NCI-H1436 (cell line): ENCODE measurements at regions not wholly inside any gene's neighbourhood (a gene's known extent, or its start where the extent isn't known, plus 50 kb on each side); places are given as distances from the start of the nearest gene placed in this dataset.

ENCODE experiments used
- DNase-seq: peaks from one replicate; lab custom pipeline; 2025; lab: John Stamatoyannopoulos, UW

- no peak for DNase-seq
Observed at GRCh38 chr6:164214066-164214465, 799.5 kb downstream of the QKI start.

DNA sequence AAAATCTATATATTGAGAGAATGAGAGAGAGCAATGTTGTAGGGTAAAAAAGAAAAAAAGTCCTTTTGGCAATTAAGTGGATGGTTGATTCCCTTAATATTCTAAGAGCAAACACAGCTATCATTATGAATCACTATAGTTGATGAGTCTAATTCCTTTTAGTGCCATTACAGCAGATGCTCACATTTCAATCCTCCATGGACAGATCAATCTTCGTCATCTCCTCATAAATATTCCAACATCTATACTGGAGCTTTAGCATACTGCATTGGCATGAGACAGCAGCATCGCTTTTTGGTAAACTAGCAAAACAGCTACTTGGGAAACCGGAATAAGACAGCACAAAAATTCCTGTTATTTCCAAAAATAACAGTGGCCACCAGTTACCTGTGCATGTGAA, 796.7 kb downstream of the QKI start:
- DNase-seq = no peak

GRCh38 chr6:164210783-164211182, 796.3 kb downstream of the QKI start:
- DNase-seq = no peak

DNA sequence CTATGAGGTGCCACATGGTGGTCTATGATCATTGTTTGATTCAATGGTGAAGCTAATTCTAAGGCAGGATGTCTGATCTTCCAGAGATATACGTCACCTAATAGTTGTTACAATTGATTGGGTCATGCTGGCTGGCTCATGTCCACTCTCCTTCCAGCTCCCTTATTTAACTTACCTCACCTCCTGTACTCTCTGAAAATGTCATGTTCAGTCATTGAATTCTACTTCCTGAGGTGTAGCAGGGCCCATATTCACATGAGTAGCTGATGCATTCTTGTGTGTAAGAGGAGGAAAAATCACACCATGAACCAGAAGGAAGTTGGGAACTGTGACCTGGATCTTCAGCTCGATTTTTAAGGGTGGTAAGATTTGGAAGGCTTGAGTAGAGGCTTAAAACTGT, 795.8 kb downstream of the QKI start:
- DNase-seq = no peak

DNA sequence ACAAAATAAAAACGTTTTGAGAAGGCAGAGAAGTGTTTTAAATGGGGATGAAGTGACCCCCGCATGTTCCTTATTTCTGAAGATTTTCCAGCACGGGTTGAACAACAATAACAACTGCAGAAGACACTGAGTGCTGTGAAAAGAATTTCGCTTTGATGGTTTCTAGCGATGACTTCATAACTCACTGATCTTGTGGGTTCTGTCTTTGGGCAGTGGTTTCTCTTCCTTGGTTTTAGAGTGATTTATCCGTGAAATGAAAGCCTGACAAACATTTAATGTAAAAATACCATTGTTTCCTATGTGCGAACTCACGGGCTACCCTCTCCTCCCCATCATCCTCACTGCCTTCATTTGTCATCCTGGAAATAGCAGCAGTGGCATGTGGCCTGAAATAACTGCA, 793.9 kb downstream of the QKI start:
- DNase-seq = no peak

DNA sequence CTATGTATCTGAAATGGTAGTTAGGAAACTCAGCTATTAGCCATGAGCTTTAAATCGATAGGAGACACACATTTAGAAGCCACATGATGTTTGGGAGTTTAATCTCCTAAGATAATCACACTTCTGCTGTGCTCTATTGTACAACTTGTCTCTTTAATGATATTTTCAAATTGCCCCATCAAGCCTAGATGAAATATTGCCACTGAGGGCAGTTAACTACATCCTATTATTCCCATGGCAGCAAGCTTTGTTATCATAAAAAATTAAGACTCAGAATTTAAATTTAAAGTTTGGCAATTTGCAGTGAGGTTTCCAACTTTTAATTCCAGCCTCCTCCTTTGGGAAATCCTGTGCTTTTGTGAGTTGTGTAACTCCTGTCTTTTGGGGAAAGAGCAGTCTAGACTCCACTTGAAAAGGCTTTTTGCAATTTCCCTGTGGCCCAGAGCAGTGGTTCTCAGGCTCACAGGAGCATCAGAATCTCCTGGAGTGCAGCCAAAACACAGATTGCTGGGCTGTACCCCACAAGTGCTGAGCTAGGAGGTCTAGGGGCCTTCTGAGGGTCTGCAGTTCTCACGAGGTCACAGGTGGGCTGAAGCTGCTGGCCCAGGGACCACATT, 792.4 kb downstream of the QKI start:
- DNase-seq = no peak

DNA sequence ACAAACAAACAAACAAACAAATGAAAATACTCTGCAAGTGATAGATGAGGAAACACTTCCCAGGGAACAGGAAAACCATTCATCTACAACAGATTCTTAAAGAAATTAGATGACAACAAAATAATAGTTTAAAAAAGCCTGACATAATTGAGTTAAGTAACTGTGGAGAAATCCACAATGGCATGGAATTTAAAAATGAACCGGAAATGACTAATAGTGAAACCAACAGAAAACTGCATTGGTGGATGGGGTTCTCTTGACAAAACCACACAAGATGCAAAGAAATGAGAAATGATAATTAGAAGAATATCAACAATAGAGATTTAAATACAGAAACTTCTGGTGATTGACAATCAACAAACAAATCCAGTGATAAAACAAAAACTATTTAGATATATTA, 785.6 kb downstream of the QKI start:
- no peak for DNase-seq

DNA sequence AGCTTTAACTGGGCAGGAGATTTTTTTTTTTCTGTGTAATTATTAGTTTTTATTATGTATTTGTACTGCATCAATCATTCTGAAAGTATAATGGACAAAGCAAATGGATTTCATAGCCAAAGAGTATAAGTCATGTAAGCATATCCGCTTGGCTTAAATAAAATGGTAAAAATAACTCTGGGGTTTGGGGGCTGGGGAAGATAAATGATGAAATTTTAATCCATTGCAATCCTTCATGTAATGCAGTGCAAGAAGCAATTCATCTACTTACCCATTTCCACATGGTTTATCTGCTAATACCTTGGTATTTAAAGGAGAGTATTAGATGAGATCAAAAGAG, 781.4 kb downstream of the QKI start:
- no peak for DNase-seq

DNA sequence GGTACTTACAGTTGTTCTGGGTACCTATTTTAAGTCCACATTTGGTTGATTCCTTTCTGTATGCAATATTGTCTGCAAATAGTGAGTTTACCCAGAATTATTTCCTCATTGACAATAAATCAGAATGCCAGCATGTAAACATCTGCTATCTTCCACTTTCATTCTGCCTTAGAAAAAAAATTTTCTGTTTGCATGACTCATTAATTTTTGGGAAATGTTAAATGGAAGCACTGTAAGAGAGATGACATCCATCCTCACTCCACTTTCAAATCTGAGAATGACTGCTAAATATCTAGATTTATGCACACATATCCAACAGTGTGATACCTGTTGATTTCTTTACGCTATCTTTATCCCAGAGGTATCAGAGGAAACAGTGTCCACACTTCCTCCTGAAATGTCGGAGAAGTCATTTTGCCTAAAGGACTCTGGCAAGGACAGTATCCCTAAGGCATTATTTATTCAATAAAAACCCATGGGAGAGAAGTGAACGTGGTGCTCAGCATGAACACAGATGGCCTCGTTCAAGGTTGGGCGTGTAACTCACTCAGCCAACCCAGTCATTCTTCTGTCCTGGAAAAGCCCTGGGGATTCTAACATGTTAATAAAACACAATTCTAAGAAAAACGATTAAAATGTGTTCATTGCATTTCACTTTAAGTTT, 780.9 kb downstream of the QKI start:
- no peak for DNase-seq

DNA sequence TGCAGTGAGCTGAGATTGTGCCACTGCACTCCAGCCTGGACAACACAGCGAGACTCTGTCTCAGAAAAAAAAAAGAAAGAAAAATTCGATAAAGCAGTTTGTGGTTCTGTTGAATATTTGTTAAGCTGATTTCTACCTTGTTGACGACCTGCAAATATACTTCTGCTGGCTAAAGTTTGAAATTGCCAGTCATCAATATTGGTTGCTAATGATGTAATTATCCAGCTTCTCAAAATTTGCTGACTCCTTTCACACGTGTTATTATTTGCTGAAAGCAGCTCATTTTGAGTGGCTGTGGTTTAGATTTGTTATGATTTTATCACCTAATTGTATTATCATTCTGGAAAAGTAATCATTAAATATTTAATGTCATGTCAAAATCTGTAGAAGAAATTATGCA, 774.3 kb downstream of the QKI start:
- no peak for DNase-seq

DNA sequence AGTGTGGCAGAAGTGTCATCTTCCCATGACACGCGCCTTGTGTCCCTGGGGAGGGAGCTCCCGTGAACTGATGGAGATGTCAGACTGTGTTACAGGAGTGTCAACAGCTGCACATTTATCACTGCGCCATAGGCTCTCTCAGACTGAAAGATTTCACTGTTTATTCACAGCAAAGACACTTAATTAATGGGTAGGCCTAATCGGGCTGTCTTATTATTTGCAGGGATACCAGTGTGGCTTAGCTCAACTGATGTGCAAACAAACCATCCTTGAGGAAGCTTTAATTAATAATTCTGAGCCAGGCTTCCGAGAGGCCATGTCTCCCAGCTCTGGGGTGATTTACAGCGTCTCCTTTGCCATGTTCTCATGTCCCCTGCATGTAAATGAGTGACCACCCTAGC, 771.0 kb downstream of the QKI start:
- no peak for DNase-seq

DNA sequence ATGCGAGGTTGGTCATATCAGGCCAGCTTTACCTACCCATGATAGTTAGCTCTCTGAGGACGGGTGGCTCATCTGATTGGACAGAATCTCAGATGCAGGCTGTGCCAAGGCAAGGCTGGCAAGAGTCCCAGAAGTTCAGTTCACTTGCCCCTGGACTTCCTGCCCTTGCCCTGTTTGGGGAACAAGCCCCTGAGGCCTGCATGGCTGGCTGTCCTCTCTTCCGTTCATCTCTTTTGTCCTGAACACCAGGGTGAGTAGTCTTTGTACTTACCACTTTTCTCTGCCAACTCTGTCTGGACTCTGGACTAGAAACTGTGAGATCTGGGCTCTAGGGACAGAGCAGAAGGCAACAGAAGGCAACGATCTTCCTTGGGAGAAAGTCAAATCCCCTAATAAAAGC, 769.9 kb downstream of the QKI start:
- no peak for DNase-seq

GRCh38 chr6:164183556-164184123, 769.1 kb downstream of the QKI start:
- DNase-seq = no peak

DNA sequence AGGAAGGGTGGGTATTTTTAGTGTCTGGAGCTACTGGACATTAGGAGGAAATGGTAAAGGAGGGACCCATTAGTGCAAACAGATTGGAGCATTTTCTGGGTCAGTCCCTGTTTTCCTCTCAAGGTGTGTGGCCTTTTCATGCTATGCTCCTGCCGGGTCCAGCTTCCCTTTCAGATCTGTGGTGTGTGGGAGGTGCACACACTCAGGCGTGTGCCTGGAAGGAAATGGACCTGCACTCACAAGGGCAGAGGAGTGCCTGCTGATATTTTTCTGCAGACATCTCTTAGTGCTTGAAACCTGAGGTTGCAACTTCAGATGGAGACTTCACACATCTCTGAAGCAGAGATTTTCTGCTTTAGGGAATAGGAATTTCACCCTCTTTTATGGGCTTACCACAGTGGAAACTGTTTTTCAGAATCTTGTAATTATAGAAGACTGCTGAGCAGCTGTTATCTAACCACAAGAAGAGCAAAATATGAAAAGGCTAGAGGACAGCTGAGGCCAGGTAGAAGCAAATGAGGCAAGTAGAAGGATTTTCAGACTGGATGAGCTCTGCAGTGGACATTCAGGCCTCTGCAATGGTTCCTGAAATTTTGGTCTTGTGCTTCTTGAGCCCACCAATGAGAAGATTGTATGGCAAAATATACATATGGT, 764.3 kb downstream of the QKI start:
- DNase-seq = no peak

GRCh38 chr6:164169355-164169754, 754.8 kb downstream of the QKI start:
- no peak for DNase-seq

DNA sequence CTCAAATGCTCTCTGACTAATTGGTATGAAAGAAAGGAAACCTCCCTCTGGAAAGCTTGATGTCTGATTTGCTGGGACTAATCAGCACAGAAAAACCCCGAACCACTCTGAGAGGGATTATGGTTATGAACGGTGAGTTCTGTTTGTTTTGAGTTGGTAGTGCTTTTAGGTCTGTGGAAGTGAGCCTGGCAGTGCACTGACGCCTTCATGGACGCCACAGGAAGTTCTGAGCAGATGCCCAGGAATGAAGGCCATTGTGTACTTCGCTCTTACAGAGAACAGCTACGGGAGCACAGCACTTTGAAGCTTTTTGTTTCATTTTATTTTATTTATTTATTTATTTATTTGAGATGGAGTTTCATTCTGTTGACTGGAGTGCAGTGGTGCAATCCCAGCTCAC, 754.1 kb downstream of the QKI start:
- DNase-seq = no peak

DNA sequence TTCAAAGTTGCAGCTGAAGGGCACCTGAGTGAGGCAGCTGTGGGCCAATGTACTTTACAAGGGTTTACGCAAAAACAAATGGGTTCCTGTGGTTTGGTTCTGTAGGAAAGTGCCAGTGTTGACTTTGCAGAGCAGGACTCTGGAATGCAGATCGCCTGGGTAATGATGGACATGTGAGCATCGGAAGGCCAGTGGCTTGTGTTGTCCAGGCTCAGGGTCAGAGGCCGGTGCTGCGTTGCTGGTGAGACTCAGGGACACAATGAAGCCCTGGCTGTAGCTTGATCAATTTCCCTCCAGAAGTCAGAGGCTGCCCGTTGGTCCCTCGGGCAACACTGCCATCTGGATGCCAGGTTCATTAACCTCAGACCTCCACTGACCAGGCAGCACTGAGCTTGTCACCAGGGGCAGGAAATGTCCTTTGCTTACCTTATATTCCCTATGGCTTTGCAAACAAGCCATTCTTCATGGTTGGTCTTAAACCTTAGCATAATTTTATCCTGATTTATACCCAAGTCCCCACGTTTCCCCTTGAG, 753.4 kb downstream of the QKI start:
- DNase-seq = no peak

DNA sequence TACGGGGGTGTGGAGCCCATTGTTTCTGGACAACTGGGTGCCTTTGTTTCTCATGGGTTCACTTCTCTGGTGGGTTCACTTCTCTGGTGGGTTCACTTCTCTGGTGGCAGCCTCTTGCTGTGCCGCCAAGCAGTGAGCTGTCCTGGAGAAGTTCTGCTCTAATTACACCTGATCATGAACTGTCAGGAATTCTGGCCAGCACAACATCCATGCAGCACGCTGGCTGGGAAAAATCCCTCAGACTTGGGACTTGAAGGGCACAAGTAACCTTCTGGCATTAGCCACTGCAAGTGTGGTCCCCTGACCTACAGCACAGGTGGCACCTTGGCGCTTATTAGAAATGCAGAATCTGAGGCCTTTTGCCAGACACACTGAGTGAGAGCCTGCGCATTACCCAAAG, 752.5 kb downstream of the QKI start:
- DNase-seq = no peak

DNA sequence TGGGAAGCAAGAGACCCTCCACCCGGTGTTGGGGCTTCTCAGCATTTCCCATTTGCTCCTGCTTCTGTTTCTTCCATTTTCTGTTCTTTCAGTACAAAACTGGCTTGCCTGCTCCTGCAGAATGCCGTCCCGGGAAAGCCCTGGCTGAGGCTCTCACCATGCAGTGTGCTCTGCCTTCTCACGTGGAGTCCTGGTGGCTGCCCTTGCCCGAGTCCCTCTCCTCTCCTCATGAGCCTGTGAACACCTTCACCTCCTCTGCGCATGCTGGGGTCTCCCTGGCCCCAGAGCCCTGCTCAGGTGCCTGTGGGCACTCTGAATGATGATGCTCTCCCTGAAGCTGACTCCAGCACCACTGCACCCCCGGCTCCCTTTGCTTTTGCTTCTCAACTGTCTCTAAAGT, 752.0 kb downstream of the QKI start:
- no peak for DNase-seq

- DNase-seq = no peak
Observed at GRCh38 chr6:164164876-164165275, 750.4 kb downstream of the QKI start.

DNA sequence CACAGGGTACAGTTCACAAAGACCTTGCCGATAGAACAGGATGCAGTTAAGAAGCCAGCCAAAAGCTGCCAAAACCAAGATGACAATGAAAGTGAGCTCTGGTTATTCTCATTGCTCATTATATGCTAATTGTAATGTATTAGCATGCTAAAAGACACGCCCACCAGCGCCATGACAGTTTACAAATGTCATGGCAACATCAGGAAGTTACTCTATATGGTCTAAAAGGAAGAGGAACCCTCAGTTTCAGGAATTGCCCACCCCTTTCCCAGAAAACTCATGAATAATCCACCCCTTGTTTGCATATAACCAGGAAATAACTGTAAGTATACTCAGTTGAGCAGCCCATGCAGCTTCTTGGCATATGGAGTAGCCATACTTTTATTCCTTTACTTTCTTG, 748.7 kb downstream of the QKI start:
- DNase-seq = no peak

DNA sequence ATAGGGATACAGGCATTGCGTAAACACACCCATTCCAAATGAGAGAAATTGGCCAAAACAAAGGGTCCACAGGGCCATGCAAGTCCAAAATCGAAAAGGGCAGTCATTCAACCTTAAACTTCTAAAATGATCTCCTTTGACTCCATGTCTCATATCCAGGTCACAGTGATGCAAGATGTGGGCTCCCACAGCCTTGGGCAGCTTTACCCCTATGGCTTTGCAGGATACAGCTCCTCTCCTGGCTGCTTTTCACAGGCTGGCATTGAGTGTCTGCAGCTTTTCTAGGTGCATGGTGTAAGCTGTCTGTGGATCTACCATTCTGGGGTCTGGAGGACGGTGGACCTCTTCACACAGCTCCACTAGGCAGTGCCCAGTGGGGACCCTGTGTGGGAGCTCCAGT, 744.5 kb downstream of the QKI start:
- DNase-seq = no peak

GRCh38 chr6:164154588-164154987, 740.1 kb downstream of the QKI start:
- no peak for DNase-seq
